Memory B cell (primary cell): ENCODE measurements at regions not wholly inside any gene's neighbourhood (a gene's known extent, or its start where the extent isn't known, plus 50 kb on each side); places are given as distances from the start of the nearest gene placed in this dataset.
"Not testable (repeated sequence)": the region's sequence is repeated elsewhere in the genome, so short reads cannot be mapped to it uniquely, and the experiment has no call there.

Source experiments
- ATAC-seq: fragments of 150-1000 bp; cut with Tn5 transposase; 2 replicates; pipeline ENCODE4 v1.10.0; 2021; ENCODE audit warnings: low read depth, mild to moderate bottlenecking, moderate library complexity
- DNase-seq, 2 donors: peaks; one replicate each; pipeline ENCODE4 v3.0.0; 2022; ENCODE audit warnings: low spot score in 2 of 2
- H3K27ac Mint-ChIP-seq: one replicate; pipeline ENCODE4 v1.8.0; 2022; ENCODE audit warnings: mild to moderate bottlenecking, moderate library complexity, mixed read lengths
- H3K27me3 Mint-ChIP-seq: one replicate; pipeline ENCODE4 v1.8.0; 2022; ENCODE audit warnings: mixed read lengths
- H3K36me3 Mint-ChIP-seq: one replicate; pipeline ENCODE4 v1.8.0; 2022; ENCODE audit warnings: mild to moderate bottlenecking, mixed read lengths
- H3K4me1 Mint-ChIP-seq: one replicate; pipeline ENCODE4 v1.8.0; 2022; ENCODE audit warnings: mixed read lengths
- H3K4me3 Mint-ChIP-seq: one replicate; pipeline ENCODE4 v1.8.0; 2022; ENCODE audit warnings: mild to moderate bottlenecking, moderate library complexity, mixed read lengths
- H3K9me3 Mint-ChIP-seq: one replicate; pipeline ENCODE4 v1.8.0; 2022; ENCODE audit warnings: mixed read lengths

- no peak overlapping the region for H3K4me3 Mint-ChIP-seq
- DNase-seq (no peak), ATAC-seq (no peak)
- no peaks in the 10 kb centered on the region for H3K36me3 Mint-ChIP-seq
- H3K4me1 Mint-ChIP-seq, result no peaks in the 10 kb centered on the region
- no peaks in the 10 kb centered on the region for H3K27me3 Mint-ChIP-seq
- peaks cover 6% of the 10 kb centered on the region for H3K9me3 Mint-ChIP-seq
- no peak overlapping the region for H3K27ac Mint-ChIP-seq
Measured at GRCh38 chr2:14039134-14039533, 593.4 kb upstream of the LRATD1 start.

GRCh38 chr2:14047491-14047890 is 585.0 kb upstream of the LRATD1 start:
- peaks cover 3% of the 10 kb centered on the region for H3K9me3 Mint-ChIP-seq
- no peak overlapping the region for H3K27ac Mint-ChIP-seq
- H3K36me3 Mint-ChIP-seq, result no peaks in the 10 kb centered on the region
- no peaks in the 10 kb centered on the region for H3K27me3 Mint-ChIP-seq
- no peak overlapping the region for H3K4me3 Mint-ChIP-seq
- ATAC-seq (no peak), DNase-seq (no peak)
- no peaks in the 10 kb centered on the region for H3K4me1 Mint-ChIP-seq

GRCh38 chr2:14051401-14051800 is 581.1 kb upstream of the LRATD1 start:
- Mint-ChIP-seq H3K4me1 (no peaks in the 10 kb centered on the region), H3K27me3 (no peaks in the 10 kb centered on the region), H3K9me3 (peaks cover 3% of the 10 kb centered on the region), H3K4me3 (no peak overlapping the region), H3K27ac (no peak overlapping the region), H3K36me3 (no peaks in the 10 kb centered on the region)
- ATAC-seq (no peak), DNase-seq (no peak)

GRCh38 chr2:14053105-14053504 is 579.4 kb upstream of the LRATD1 start:
- no peak for DNase-seq
- Mint-ChIP-seq H3K4me3 (no peak overlapping the region), H3K4me1 (no peaks in the 10 kb centered on the region), H3K9me3 (peaks cover 6% of the 10 kb centered on the region), H3K27me3 (no peaks in the 10 kb centered on the region), H3K36me3 (no peaks in the 10 kb centered on the region), H3K27ac (no peak overlapping the region)
- no peak for ATAC-seq

GRCh38 chr2:14064346-14064745 is 568.2 kb upstream of the LRATD1 start:
- H3K36me3 Mint-ChIP-seq, result no peaks in the 10 kb centered on the region
- DNase-seq (no peak), ATAC-seq (no peak)
- H3K27ac Mint-ChIP-seq, result no peak overlapping the region
- no peak overlapping the region for H3K4me3 Mint-ChIP-seq
- no peaks in the 10 kb centered on the region for H3K27me3 Mint-ChIP-seq
- H3K9me3 Mint-ChIP-seq, result peaks cover 1% of the 10 kb centered on the region
- H3K4me1 Mint-ChIP-seq, result no peaks in the 10 kb centered on the region

- H3K9me3 Mint-ChIP-seq, result peaks cover 3% of the 10 kb centered on the region
- H3K27ac Mint-ChIP-seq, result no peak overlapping the region
- H3K36me3 Mint-ChIP-seq, result no peaks in the 10 kb centered on the region
- H3K4me1 Mint-ChIP-seq, result no peaks in the 10 kb centered on the region
- no peak overlapping the region for H3K4me3 Mint-ChIP-seq
- ATAC-seq, result no peak
- no peak for DNase-seq
- no peaks in the 10 kb centered on the region for H3K27me3 Mint-ChIP-seq
Measured at GRCh38 chr2:14072338-14072737, 560.2 kb upstream of the LRATD1 start.

- no peak for DNase-seq
- H3K27ac Mint-ChIP-seq, result no peak overlapping the region
- ATAC-seq, result no peak
- peaks cover 6% of the 10 kb centered on the region for H3K9me3 Mint-ChIP-seq
- no peaks in the 10 kb centered on the region for H3K4me1 Mint-ChIP-seq
- H3K27me3 Mint-ChIP-seq, result no peaks in the 10 kb centered on the region
- H3K4me3 Mint-ChIP-seq, result no peak overlapping the region
- H3K36me3 Mint-ChIP-seq, result no peaks in the 10 kb centered on the region
Measured at GRCh38 chr2:14074691-14075090, 557.8 kb upstream of the LRATD1 start.

- H3K4me1 Mint-ChIP-seq, result no peaks in the 10 kb centered on the region
- H3K4me3 Mint-ChIP-seq, result no peak overlapping the region
- ATAC-seq (no peak), DNase-seq (no peak)
- H3K36me3 Mint-ChIP-seq, result no peaks in the 10 kb centered on the region
- peaks cover 6% of the 10 kb centered on the region for H3K9me3 Mint-ChIP-seq
- no peak overlapping the region for H3K27ac Mint-ChIP-seq
- no peaks in the 10 kb centered on the region for H3K27me3 Mint-ChIP-seq
Measured at GRCh38 chr2:14079576-14079975, 552.9 kb upstream of the LRATD1 start.

- Mint-ChIP-seq H3K4me3 (no peak overlapping the region), H3K9me3 (peaks cover 13% of the 10 kb centered on the region), H3K4me1 (no peaks in the 10 kb centered on the region), H3K27ac (no peak overlapping the region), H3K27me3 (no peaks in the 10 kb centered on the region), H3K36me3 (no peaks in the 10 kb centered on the region)
- ATAC-seq, result no peak
- no peak for DNase-seq
Measured at GRCh38 chr2:14081521-14081920, 551.0 kb upstream of the LRATD1 start.

GRCh38 chr2:14082640-14083039 is 549.9 kb upstream of the LRATD1 start:
- Mint-ChIP-seq H3K4me3 (no peak overlapping the region), H3K9me3 (peaks cover 13% of the 10 kb centered on the region), H3K4me1 (no peaks in the 10 kb centered on the region), H3K27me3 (no peaks in the 10 kb centered on the region), H3K27ac (no peak overlapping the region), H3K36me3 (no peaks in the 10 kb centered on the region)
- DNase-seq, result no peak
- no peak for ATAC-seq

- Mint-ChIP-seq H3K4me1 (no peaks in the 10 kb centered on the region), H3K27me3 (no peaks in the 10 kb centered on the region), H3K36me3 (no peaks in the 10 kb centered on the region), H3K9me3 (no peaks in the 10 kb centered on the region), H3K27ac (no peak overlapping the region), H3K4me3 (no peak overlapping the region)
- ATAC-seq (no peak), DNase-seq (no peak)
Measured at GRCh38 chr2:14094592-14094991, 537.9 kb upstream of the LRATD1 start.

- H3K27me3 Mint-ChIP-seq, H3K36me3 Mint-ChIP-seq, H3K9me3 Mint-ChIP-seq, H3K4me1 Mint-ChIP-seq, H3K27ac Mint-ChIP-seq, DNase-seq, ATAC-seq, H3K4me3 Mint-ChIP-seq: not testable (repeated sequence)
Measured at GRCh38 chr2:14099101-14099500, 533.4 kb upstream of the LRATD1 start.

- no peak overlapping the region for H3K4me3 Mint-ChIP-seq
- no peak for ATAC-seq
- H3K36me3 Mint-ChIP-seq, result no peaks in the 10 kb centered on the region
- H3K27me3 Mint-ChIP-seq, result no peaks in the 10 kb centered on the region
- peaks cover 3% of the 10 kb centered on the region for H3K9me3 Mint-ChIP-seq
- H3K4me1 Mint-ChIP-seq, result no peaks in the 10 kb centered on the region
- H3K27ac Mint-ChIP-seq, result no peak overlapping the region
- DNase-seq, result no peak
Measured at GRCh38 chr2:14114275-14114674, 518.2 kb upstream of the LRATD1 start.

GRCh38 chr2:14120376-14120775 is 512.1 kb upstream of the LRATD1 start:
- H3K4me3 Mint-ChIP-seq, result no peak overlapping the region
- no peaks in the 10 kb centered on the region for H3K27me3 Mint-ChIP-seq
- H3K27ac Mint-ChIP-seq, result no peak overlapping the region
- no peaks in the 10 kb centered on the region for H3K4me1 Mint-ChIP-seq
- ATAC-seq (no peak), DNase-seq (no peak)
- peaks cover 5% of the 10 kb centered on the region for H3K9me3 Mint-ChIP-seq
- no peaks in the 10 kb centered on the region for H3K36me3 Mint-ChIP-seq

GRCh38 chr2:14123436-14124103 is 508.9 kb upstream of the LRATD1 start:
- no peaks in the 10 kb centered on the region for H3K4me1 Mint-ChIP-seq
- ATAC-seq (no peak), DNase-seq (no peak)
- no peak overlapping the region for H3K4me3 Mint-ChIP-seq
- no peak overlapping the region for H3K27ac Mint-ChIP-seq
- no peaks in the 10 kb centered on the region for H3K36me3 Mint-ChIP-seq
- H3K9me3 Mint-ChIP-seq, result peaks cover 2% of the 10 kb centered on the region
- no peaks in the 10 kb centered on the region for H3K27me3 Mint-ChIP-seq
